H54 (cell line): ENCODE measurements at regions not wholly inside any gene's neighbourhood (a gene's known extent, or its start where the extent isn't known, plus 50 kb on each side); places are given as distances from the start of the nearest gene placed in this dataset.

Experiments
- DNase-seq: peaks from one replicate; pipeline ENCODE4 v3.0.0; 2011; ENCODE audit warnings: low spot score, mixed read lengths; ENCODE audit not compliant: insufficient read length
- FAIRE-seq: peaks from 3 replicates; lab custom pipeline; 2011; peaks lifted over from hg19 to GRCh38; lab: Jason Lieb, UNC
- POLR2A ChIP-seq: IDR thresholded peaks from 2 replicates; pipeline ENCODE4 v1.6.1; 2011; ENCODE audit warnings: low read depth, mild to moderate bottlenecking, low read length

GRCh38 chr2:8615576-8616281 is 66.1 kb upstream of the ID2 start:
- TF ChIP-seq POLR2A: no peak
- DNase-seq (no peak), FAIRE-seq (no peak)

GRCh38 chr2:8617048-8617447 is 64.8 kb upstream of the ID2 start:
- FAIRE-seq (no peak), DNase-seq (no peak)
- no peak for TF ChIP-seq POLR2A

GRCh38 chr2:8617590-8617989 is 64.3 kb upstream of the ID2 start:
- TF ChIP-seq POLR2A: no peak
- DNase-seq (no peak), FAIRE-seq (no peak)

- no peak for TF ChIP-seq POLR2A
These were observed 62.8 kb upstream of the ID2 start for GRCh38 chr2:8619071-8619470.

GRCh38 chr2:8620611-8621382 is 61.1 kb upstream of the ID2 start:
- DNase-seq (no peak), FAIRE-seq (no peak)
- no peak for TF ChIP-seq POLR2A

More at GRCh38 chr2:8619071-8619470, 62.8 kb upstream of the ID2 start:
- no peak for FAIRE-seq
- no peak for DNase-seq

- TF ChIP-seq POLR2A: no peak
- DNase-seq (no peak), FAIRE-seq (no peak)
These were observed 59.5 kb upstream of the ID2 start for GRCh38 chr2:8622199-8622911.

GRCh38 chr2:8622924-8623465 is 58.9 kb upstream of the ID2 start:
- TF ChIP-seq POLR2A: no peak
- DNase-seq (no peak), FAIRE-seq (no peak)

- DNase-seq (no peak), FAIRE-seq (no peak)
- no peak for TF ChIP-seq POLR2A
These were observed 58.3 kb upstream of the ID2 start for GRCh38 chr2:8623576-8623957.

- TF ChIP-seq POLR2A: no peak
- no peak for FAIRE-seq
- no peak for DNase-seq
These were observed 57.8 kb upstream of the ID2 start for GRCh38 chr2:8623958-8624591.

GRCh38 chr2:8624855-8625398 is 56.9 kb upstream of the ID2 start:
- FAIRE-seq (no peak), DNase-seq (no peak)

GRCh38 chr2:8625399-8626300 is 56.2 kb upstream of the ID2 start:
- DNase-seq (no peak), FAIRE-seq (no peak)
- no peak for TF ChIP-seq POLR2A

More at GRCh38 chr2:8624855-8625398, 56.9 kb upstream of the ID2 start:
- no peak for TF ChIP-seq POLR2A

GRCh38 chr2:8626572-8626971 is 55.3 kb upstream of the ID2 start:
- TF ChIP-seq POLR2A: no peak
- FAIRE-seq (no peak), DNase-seq (no peak)
